ENCODE measurements at regions not wholly inside any gene's neighbourhood (a gene's known extent, or its start where the extent isn't known, plus 50 kb on each side); places are given as distances from the start of the nearest gene placed in this dataset.

DNA sequence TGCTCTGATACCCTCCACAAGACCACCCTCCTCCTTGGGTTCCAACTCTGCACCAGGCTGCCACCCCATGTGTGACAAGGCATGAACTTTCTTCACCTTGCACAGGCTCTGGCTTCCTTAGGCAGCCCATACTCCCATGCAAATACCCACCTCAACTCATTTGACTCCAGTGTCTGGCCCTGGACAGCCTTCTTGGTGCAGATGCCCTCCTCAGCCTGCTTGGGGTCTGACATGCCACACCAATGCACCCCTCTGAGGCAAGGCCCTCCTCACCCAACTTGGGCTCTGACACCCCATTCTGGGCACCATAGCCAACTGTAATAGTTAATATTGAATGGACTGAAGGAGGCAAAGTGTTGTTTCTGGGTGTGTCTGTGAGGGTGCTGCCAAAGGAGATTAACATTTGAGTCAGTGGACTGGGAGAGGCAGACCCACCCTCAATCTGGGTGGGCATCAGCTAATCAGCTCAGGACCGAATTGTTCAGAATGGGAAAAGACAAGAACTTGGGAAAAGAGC is 115.0 kb upstream of the EPB41L4A start:
- in situ Hi-C loops (cut with MboI) = no loop called here
- ATAC-seq = no peak
- Histone ChIP-seq H3K4me1 (replicated peaks in 1 of 2; ENCODE audit: control insufficient read depth in 2 of 2, insufficient read depth in 2 of 2, low read length in 2 of 2) (peaks cover 0 to 10% of the 10 kb centered on the region in 2 experiments; a peak in 3 of 5 replicates), H3K4me3 (no peak overlapping the region), H3K27me3 (ENCODE audit: control insufficient read depth in 2 of 2, insufficient read depth in 2 of 2, low read length in 2 of 2) (no peaks in the 10 kb centered on the region), H3K9ac (ENCODE audit: insufficient read depth in 1 of 2, low read depth in 2 of 2, low read length in 2 of 2) (no peak overlapping the region), H3K9me1 (ENCODE audit: control insufficient read depth, insufficient read depth, low read length) (no peaks in the 10 kb centered on the region), H3K36me3 (ENCODE audit: control insufficient read depth, insufficient read depth, low read length) (no peaks in the 10 kb centered on the region), H3K9me3 (replicated peaks; ENCODE audit: control insufficient read depth, insufficient read depth, low read depth, low read length) (no peaks in the 10 kb centered on the region), H3K79me2 (ENCODE audit: control insufficient read depth, insufficient read depth, low read length) (no peaks in the 10 kb centered on the region), H3K4me2 (ENCODE audit: insufficient read depth, low read length) (no peak overlapping the region), H4K20me1 (replicated peaks; ENCODE audit: control insufficient read depth, insufficient read depth, low read length) (no peaks in the 10 kb centered on the region), H2AFZ (ENCODE audit: low read depth, low read length) (no peak overlapping the region; the same call in 1 of the 2 replicates), H3K27ac (ENCODE audit: extremely low read depth, low read depth, low read length) (no peak overlapping the region)
- no peak for TF ChIP-seq ZNF583 (CRISPR knock-in tag; IDR thresholded peaks at IDR 0.05)
- TF ChIP-seq TOE1 (IDR thresholded peaks at IDR 0.05; ENCODE audit: borderline replicate concordance) = no peak
- no peak for TF ChIP-seq TOE1 (CRISPR knock-in tag; IDR thresholded peaks at IDR 0.05; ENCODE audit: borderline replicate concordance, low read depth)
- TF ChIP-seq TRIM28 (IDR thresholded peaks at IDR 0.05) = no peak
- TF ChIP-seq SMC3 (conservative IDR thresholded peaks at IDR 0.05; ENCODE audit: insufficient read depth, low read depth, low read length) = no peak
- no peak for TF ChIP-seq KDM2B (CRISPR knock-in tag; IDR thresholded peaks at IDR 0.05)
- TF ChIP-seq RREB1 (CRISPR knock-in tag; IDR thresholded peaks at IDR 0.05) = no peak
- no peak for TF ChIP-seq TAF9B (IDR thresholded peaks at IDR 0.05; ENCODE audit: partially characterized antibody)
- no peak for DNase-seq (ENCODE audit: extremely low read depth in 1 of 4, low spot score in 3 of 4)
- FAIRE-seq = no peak
- no TSS peak for BruUV-seq (replicated peaks)
- ChIA-PET CTCF (ENCODE audit: low intra/inter-chr PET ratio) (no interaction called here), POLR2A (no interaction called here)
- intact Hi-C loops (cut with micrococcal nuclease) = no loop called here
- 43% methylated on average over 1 of the region's 1 CpG for WGBS (ENCODE audit: insufficient coverage, low coverage, missing lambda C conversion rate)
